PC-3 (cell line): ENCODE measurements at regions not wholly inside any gene's neighbourhood (a gene's known extent, or its start where the extent isn't known, plus 50 kb on each side); places are given as distances from the start of the nearest gene placed in this dataset.

Experiments
- CTCF ChIP-seq: fragments of 300-600 bp; sonication (generic); conservative IDR thresholded peaks from 2 replicates; pipeline ENCODE4 v1.5.1; 2017; ENCODE audit warnings: antibody characterized with exemption, low read depth, mild to moderate bottlenecking, low read length
- EZH2 ChIP-seq: fragments of 300-600 bp; sonication (generic); IDR thresholded peaks from one replicate; pipeline ENCODE4 v1.6.1; 2017; ENCODE audit warnings: antibody characterized with exemption, mild to moderate bottlenecking, low read length; ENCODE audit not compliant: unreplicated experiment
- EZH2phosphoT487 ChIP-seq: fragments of 300-600 bp; sonication (generic); IDR thresholded peaks from 2 replicates; pipeline ENCODE4 v1.6.1; 2018; ENCODE audit warnings: mild to moderate bottlenecking, antibody characterized with exemption, low read length, borderline replicate concordance

DNA sequence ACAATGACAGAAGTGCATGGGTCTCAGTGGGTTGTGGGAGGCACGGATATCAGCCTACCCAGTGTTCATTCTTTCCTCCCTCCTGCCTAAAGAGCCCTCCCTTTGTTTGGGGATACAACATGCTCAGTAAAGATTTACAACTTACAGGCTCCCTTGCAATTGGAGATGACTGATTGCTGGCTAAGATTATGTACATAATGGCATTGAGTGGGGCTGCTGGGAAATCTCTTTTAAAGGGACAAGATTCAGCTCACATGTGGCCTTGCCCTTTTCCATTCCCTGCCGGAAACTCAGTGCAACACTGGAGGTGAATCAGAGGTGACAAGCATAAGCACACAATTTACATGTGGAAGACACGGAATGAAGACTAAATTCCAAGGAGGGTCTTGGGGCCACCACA is 83.7 kb upstream of the CHRM3 start:
- TF ChIP-seq CTCF (no peak), EZH2 (no peak), EZH2phosphoT487 (no peak)
